22Rv1 (cell line): ENCODE measurements at regions not wholly inside any gene's neighbourhood (a gene's known extent, or its start where the extent isn't known, plus 50 kb on each side); places are given as distances from the start of the nearest gene placed in this dataset.

Experiments
- CTCF ChIP-seq: fragments of 450-650 bp; IDR thresholded peaks from 2 replicates; pipeline ENCODE4 v1.5.1; 2017; ENCODE audit warnings: mild to moderate bottlenecking
- ZFX ChIP-seq: fragments of 450-650 bp; IDR thresholded peaks from 2 replicates; pipeline ENCODE4 v1.6.1; 2017; ENCODE audit warnings: antibody characterized with exemption, borderline replicate concordance

- TF ChIP-seq CTCF (no peak), ZFX (no peak)
These were observed 69.0 kb upstream of the STXBP5 start for GRCh38 chr6:147135211-147135681.
